ENCODE measurements at regions not wholly inside any gene's neighbourhood (a gene's known extent, or its start where the extent isn't known, plus 50 kb on each side); places are given as distances from the start of the nearest gene placed in this dataset.

- Mint-ChIP-seq H3K27me3 (ENCODE audit: insufficient read depth) (no peaks in the 10 kb centered on the region), H3K4me3 (no peak overlapping the region)
- WGBS, 2 experiments (ENCODE audit: insufficient coverage in 1 of 2, insufficient read length in 1 of 2) = no CpG with 5 or more reads among the region's 2 CpGs
These were observed 203.7 kb upstream of the OTX2 start for GRCh38 chr14:57013987-57014386.

GRCh38 chr14:57009585-57010515 lies 199.6 kb upstream of the OTX2 start:
- Mint-ChIP-seq H3K27me3 (ENCODE audit: insufficient read depth) (no peaks in the 10 kb centered on the region), H3K4me1 (peaks cover 22% of the 10 kb centered on the region), H3K4me3 (no peak overlapping the region), H3K36me3 (ENCODE audit: low read depth) (peaks cover 10% of the 10 kb centered on the region), H3K9me3 (peaks cover 28% of the 10 kb centered on the region), H3K27ac (no peak overlapping the region)
- Histone ChIP-seq H3K4me3 (ENCODE audit: low read length) (no peak overlapping the region), H3K27me3 (ENCODE audit: control insufficient read depth, insufficient read depth, low read length, poor library complexity, severe bottlenecking) (no peaks in the 10 kb centered on the region), H3K9ac (ENCODE audit: extremely low read depth, low read length, poor library complexity, severe bottlenecking) (no peak overlapping the region), H3K36me3 (ENCODE audit: control insufficient read depth, insufficient read depth, low read length) (no peaks in the 10 kb centered on the region), H3K27ac (ENCODE audit: low read depth, low read length) (no peak overlapping the region), H3K4me1 (ENCODE audit: control insufficient read depth, insufficient read depth, low read length) (peaks cover 8% of the 10 kb centered on the region), H3K9me3 (ENCODE audit: control insufficient read depth, low read length) (peaks cover 31% of the 10 kb centered on the region)
- WGBS, 2 experiments (ENCODE audit: insufficient coverage in 1 of 2, insufficient read length in 1 of 2) = 90 to 91% methylated on average over 6 to 9 of the region's 9 CpGs
- DNase-seq = no peak
- TF ChIP-seq CTCF (conservative IDR thresholded peaks at IDR 0.05) = no peak

More at GRCh38 chr14:57013987-57014386, 203.7 kb upstream of the OTX2 start:
- Mint-ChIP-seq H3K9me3 (peaks cover 32% of the 10 kb centered on the region), H3K36me3 (ENCODE audit: low read depth) (peaks cover 10% of the 10 kb centered on the region), H3K4me1 (peaks cover 9% of the 10 kb centered on the region), H3K27ac (no peak overlapping the region)
- Histone ChIP-seq H3K4me3 (ENCODE audit: low read length) (no peak overlapping the region), H3K27ac (ENCODE audit: low read depth, low read length) (no peak overlapping the region), H3K27me3 (ENCODE audit: control insufficient read depth, insufficient read depth, low read length, poor library complexity, severe bottlenecking) (no peaks in the 10 kb centered on the region), H3K9me3 (ENCODE audit: control insufficient read depth, low read length) (peaks cover 34% of the 10 kb centered on the region), H3K4me1 (ENCODE audit: control insufficient read depth, insufficient read depth, low read length) (no peaks in the 10 kb centered on the region), H3K9ac (ENCODE audit: extremely low read depth, low read length, poor library complexity, severe bottlenecking) (no peak overlapping the region), H3K36me3 (ENCODE audit: control insufficient read depth, insufficient read depth, low read length) (no peaks in the 10 kb centered on the region)
- no peak for TF ChIP-seq CTCF (conservative IDR thresholded peaks at IDR 0.05)
- DNase-seq = no peak

- no peak for DNase-seq
- Histone ChIP-seq H3K36me3 (ENCODE audit: control insufficient read depth, insufficient read depth, low read length) (no peaks in the 10 kb centered on the region), H3K27me3 (ENCODE audit: control insufficient read depth, insufficient read depth, low read length, poor library complexity, severe bottlenecking) (no peaks in the 10 kb centered on the region), H3K4me1 (ENCODE audit: control insufficient read depth, insufficient read depth, low read length) (peaks cover 8% of the 10 kb centered on the region), H3K4me3 (ENCODE audit: low read length) (no peak overlapping the region), H3K27ac (ENCODE audit: low read depth, low read length) (no peak overlapping the region), H3K9ac (ENCODE audit: extremely low read depth, low read length, poor library complexity, severe bottlenecking) (no peak overlapping the region), H3K9me3 (ENCODE audit: control insufficient read depth, low read length) (peaks cover 19% of the 10 kb centered on the region)
- peaks cover 6% of the 10 kb centered on the region for H3K36me3 Mint-ChIP-seq (ENCODE audit: low read depth)
- H3K4me1 Mint-ChIP-seq = peaks cover 25% of the 10 kb centered on the region
- peaks cover 22% of the 10 kb centered on the region for H3K9me3 Mint-ChIP-seq
- H3K27ac Mint-ChIP-seq = peak overlapping the region; percentile 6
- no peak for TF ChIP-seq CTCF (conservative IDR thresholded peaks at IDR 0.05)
- no peak overlapping the region for H3K4me3 Mint-ChIP-seq
- 77 to 88% methylated on average over 2 to 3 of the region's 3 CpGs for WGBS, 2 experiments (ENCODE audit: insufficient coverage in 1 of 2, insufficient read length in 1 of 2)
- no peaks in the 10 kb centered on the region for H3K27me3 Mint-ChIP-seq (ENCODE audit: insufficient read depth)
These were observed 198.3 kb upstream of the OTX2 start for GRCh38 chr14:57008534-57008933.
